Natural killer cell (primary cell): ENCODE measurements at regions not wholly inside any gene's neighbourhood (a gene's known extent, or its start where the extent isn't known, plus 50 kb on each side); places are given as distances from the start of the nearest gene placed in this dataset.

Source experiments
- ATAC-seq, 3 donors: fragments of 150-1000 bp in 2 of 3; fragments of 200-7000 bp in 1 of 3; cut with Tn5 transposase; 1 replicate in 1 of 3; 2 replicates in 2 of 3; pipeline ENCODE4 v1.10.0; 2021; ENCODE audit warnings: mild to moderate bottlenecking in 2 of 3, moderate library complexity in 2 of 3
- DNase-seq, 2 donors: peaks; one replicate each; pipeline versions ENCODE4 v3.0.0 to v3.0.0-alpha.2; 2013 to 2021; ENCODE audit warnings: mixed read lengths in 1 of 2
- H3K27ac ChIP-seq: one replicate; pipeline ENCODE4 v1.5.1; 2013; ENCODE audit warnings: mild to moderate bottlenecking, low read length
- H3K27me3 ChIP-seq: one replicate; pipeline ENCODE4 v1.6.1; 2013; ENCODE audit warnings: low read length; ENCODE audit not compliant: control insufficient read depth, insufficient read depth
- H3K36me3 ChIP-seq: one replicate; pipeline ENCODE4 v1.6.1; 2013; ENCODE audit warnings: low read length; ENCODE audit not compliant: control insufficient read depth, insufficient read depth
- H3K4me1 ChIP-seq: one replicate; pipeline ENCODE4 v1.6.1; 2013; ENCODE audit warnings: low read length; ENCODE audit not compliant: control insufficient read depth, insufficient read depth
- H3K4me3 ChIP-seq: one replicate; pipeline ENCODE4 v1.5.1; 2013; ENCODE audit warnings: low read length
- H3K9me3 ChIP-seq: one replicate; pipeline ENCODE4 v1.6.1; 2013; ENCODE audit warnings: low read length; ENCODE audit not compliant: control insufficient read depth, insufficient read depth
- H3K27ac Mint-ChIP-seq, 2 donors: one replicate each; pipeline ENCODE4 v1.8.0; 2022; ENCODE audit warnings: mild to moderate bottlenecking in 2 of 2, mixed read lengths in 2 of 2, moderate library complexity in 1 of 2
- H3K27me3 Mint-ChIP-seq, 2 donors: one replicate each; pipeline ENCODE4 v1.8.0; 2022; ENCODE audit warnings: low read depth in 2 of 2, mixed read lengths in 2 of 2
- H3K36me3 Mint-ChIP-seq: one replicate; pipeline ENCODE4 v1.8.0; 2022; ENCODE audit warnings: mixed read lengths
- H3K4me1 Mint-ChIP-seq, 2 donors: one replicate each; pipeline ENCODE4 v1.8.0; 2022; ENCODE audit warnings: mixed read lengths in 2 of 2
- H3K4me3 Mint-ChIP-seq: one replicate; pipeline ENCODE4 v1.8.0; 2022; ENCODE audit warnings: mild to moderate bottlenecking, moderate library complexity, mixed read lengths
- H3K9me3 Mint-ChIP-seq, 2 donors: one replicate each; pipeline ENCODE4 v1.8.0; 2022; ENCODE audit warnings: mixed read lengths in 2 of 2
- WGBS: methylation state at CpG from one replicate; pipeline ENCODE4 v1.1.7; 2013; ENCODE audit warnings: missing lambda C conversion rate; ENCODE audit not compliant: insufficient coverage; 5-methylcytosine and 5-hydroxymethylcytosine counted together
- intact Hi-C: fragments of 100-400 bp; cut with micrococcal nuclease; formaldehyde crosslinking; loops from one replicate; pipeline ENCODE4 v1.14.2; 2022
- TF ChIP-seq, protein P1 (sequence below): fragments of 200-600 bp; IDR thresholded peaks from one replicate; pipeline ENCODE4 v1.8.0; 2022; ENCODE audit warnings: antibody characterized with exemption

GRCh38 chr2:117738991-117739839, 75.3 kb upstream of the DDX18 start:
- no peaks in the 10 kb centered on the region for H3K36me3 ChIP-seq
- no peaks in the 10 kb centered on the region for H3K27me3 ChIP-seq
- ATAC-seq, result no peak
- no peaks in the 10 kb centered on the region for H3K36me3 Mint-ChIP-seq
- H3K27me3 Mint-ChIP-seq, result peaks cover 0 to 8% of the 10 kb centered on the region in 2 donors
- intact Hi-C loops, result no loop called here
- H3K9me3 Mint-ChIP-seq, result peaks cover 3% of the 10 kb centered on the region in 2 donors
- no peak for DNase-seq
- H3K9me3 ChIP-seq, result no peaks in the 10 kb centered on the region
- TF ChIP-seq, protein P1, sequence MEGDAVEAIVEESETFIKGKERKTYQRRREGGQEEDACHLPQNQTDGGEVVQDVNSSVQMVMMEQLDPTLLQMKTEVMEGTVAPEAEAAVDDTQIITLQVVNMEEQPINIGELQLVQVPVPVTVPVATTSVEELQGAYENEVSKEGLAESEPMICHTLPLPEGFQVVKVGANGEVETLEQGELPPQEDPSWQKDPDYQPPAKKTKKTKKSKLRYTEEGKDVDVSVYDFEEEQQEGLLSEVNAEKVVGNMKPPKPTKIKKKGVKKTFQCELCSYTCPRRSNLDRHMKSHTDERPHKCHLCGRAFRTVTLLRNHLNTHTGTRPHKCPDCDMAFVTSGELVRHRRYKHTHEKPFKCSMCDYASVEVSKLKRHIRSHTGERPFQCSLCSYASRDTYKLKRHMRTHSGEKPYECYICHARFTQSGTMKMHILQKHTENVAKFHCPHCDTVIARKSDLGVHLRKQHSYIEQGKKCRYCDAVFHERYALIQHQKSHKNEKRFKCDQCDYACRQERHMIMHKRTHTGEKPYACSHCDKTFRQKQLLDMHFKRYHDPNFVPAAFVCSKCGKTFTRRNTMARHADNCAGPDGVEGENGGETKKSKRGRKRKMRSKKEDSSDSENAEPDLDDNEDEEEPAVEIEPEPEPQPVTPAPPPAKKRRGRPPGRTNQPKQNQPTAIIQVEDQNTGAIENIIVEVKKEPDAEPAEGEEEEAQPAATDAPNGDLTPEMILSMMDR, result no peak
- WGBS, result 61% methylated on average over 2 of the region's 2 CpGs
- H3K4me1 ChIP-seq, result no peaks in the 10 kb centered on the region
- no peak overlapping the region for H3K4me3 Mint-ChIP-seq
- H3K27ac Mint-ChIP-seq, result no peak overlapping the region
- H3K27ac ChIP-seq, result no peak overlapping the region
- H3K4me1 Mint-ChIP-seq, result peaks cover 0 to 8% of the 10 kb centered on the region in 2 donors
- H3K4me3 ChIP-seq, result no peak overlapping the region

DNA sequence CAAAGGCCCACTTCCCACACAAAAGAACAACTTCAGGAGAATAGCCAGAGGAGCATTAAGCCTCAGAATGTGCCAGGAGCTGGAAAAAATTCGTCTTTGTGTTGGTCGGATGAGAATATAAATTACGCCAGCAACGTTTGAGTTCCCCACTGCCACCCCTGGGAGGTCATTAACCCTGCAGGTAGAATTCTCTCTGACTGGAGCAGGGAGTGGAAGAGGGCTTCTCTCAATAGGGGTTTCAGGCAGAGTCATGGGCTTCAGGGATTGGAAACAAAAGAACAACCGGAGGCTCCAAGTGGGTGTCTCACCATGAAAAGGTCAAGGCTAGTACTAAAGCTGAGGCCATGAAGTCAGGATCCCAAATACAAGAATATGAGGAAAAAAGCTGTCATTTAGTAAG, 69.0 kb upstream of the DDX18 start:
- Histone ChIP-seq H3K4me3 (no peak overlapping the region), H3K4me1 (no peaks in the 10 kb centered on the region), H3K27me3 (no peaks in the 10 kb centered on the region), H3K36me3 (no peaks in the 10 kb centered on the region), H3K9me3 (no peaks in the 10 kb centered on the region), H3K27ac (no peak overlapping the region)
- no peak overlapping the region for H3K27ac Mint-ChIP-seq
- DNase-seq (no peak), ATAC-seq (no peak)
- intact Hi-C loops, result no loop called here
- peaks cover 2 to 3% of the 10 kb centered on the region in 2 donors for H3K9me3 Mint-ChIP-seq
- H3K4me3 Mint-ChIP-seq, result no peak overlapping the region
- H3K27me3 Mint-ChIP-seq, result peaks cover 6 to 7% of the 10 kb centered on the region in 2 donors
- 70% methylated on average over 5 of the region's 5 CpGs for WGBS
- TF ChIP-seq, protein P1, result no peak
- no peaks in the 10 kb centered on the region for H3K4me1 Mint-ChIP-seq
- H3K36me3 Mint-ChIP-seq, result no peaks in the 10 kb centered on the region

DNA sequence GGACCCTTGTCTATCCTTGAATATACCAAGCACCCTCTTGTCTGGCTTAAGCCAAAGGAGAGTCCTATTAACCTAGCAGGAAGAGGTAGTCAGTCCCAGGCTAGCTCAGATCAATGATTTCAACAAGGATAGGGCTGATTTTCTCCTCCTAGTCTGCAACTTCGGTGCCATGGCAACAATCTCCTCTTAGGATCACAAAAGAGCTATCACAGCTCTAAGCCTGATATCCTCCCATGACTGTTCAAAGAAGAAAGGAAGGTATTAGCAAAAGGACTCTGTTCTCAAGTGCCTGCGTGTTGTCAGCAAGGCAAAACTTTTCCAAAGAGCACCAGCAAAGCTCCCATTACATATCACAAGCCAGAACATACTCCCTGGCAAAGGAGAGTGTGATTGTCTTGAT, 58.7 kb upstream of the DDX18 start:
- TF ChIP-seq, protein P1, result no peak
- Mint-ChIP-seq H3K36me3 (no peaks in the 10 kb centered on the region), H3K9me3 (peaks cover 3 to 5% of the 10 kb centered on the region in 2 donors), H3K27ac (no peak overlapping the region), H3K4me1 (peaks cover 6% of the 10 kb centered on the region in 2 donors), H3K4me3 (no peak overlapping the region), H3K27me3 (no peaks in the 10 kb centered on the region)
- intact Hi-C loops, result no loop called here
- Histone ChIP-seq H3K27ac (no peak overlapping the region), H3K36me3 (no peaks in the 10 kb centered on the region), H3K9me3 (no peaks in the 10 kb centered on the region), H3K27me3 (no peaks in the 10 kb centered on the region), H3K4me1 (no peaks in the 10 kb centered on the region), H3K4me3 (no peak overlapping the region)
- ATAC-seq (no peak), DNase-seq (no peak)
- 67% methylated on average over 1 of the region's 2 CpGs for WGBS

- H3K4me1 Mint-ChIP-seq, result peaks cover 6% of the 10 kb centered on the region in 2 donors
- H3K36me3 ChIP-seq, result no peaks in the 10 kb centered on the region
- no peaks in the 10 kb centered on the region for H3K27me3 Mint-ChIP-seq
- WGBS, result 65% methylated on average over 1 of the region's 1 CpG
- H3K27me3 ChIP-seq, result no peaks in the 10 kb centered on the region
- peaks cover 0 to 2% of the 10 kb centered on the region in 2 donors for H3K9me3 Mint-ChIP-seq
- no peak overlapping the region for H3K4me3 ChIP-seq
- intact Hi-C loops, result no loop called here
- no peak overlapping the region for H3K4me3 Mint-ChIP-seq
- H3K27ac ChIP-seq, result no peak overlapping the region
- TF ChIP-seq, protein P1, result no peak
- no peaks in the 10 kb centered on the region for H3K36me3 Mint-ChIP-seq
- no peak overlapping the region for H3K27ac Mint-ChIP-seq
- no peak for DNase-seq
- no peaks in the 10 kb centered on the region for H3K4me1 ChIP-seq
- ATAC-seq, result no peak
- no peaks in the 10 kb centered on the region for H3K9me3 ChIP-seq
Measured at GRCh38 chr2:117760916-117761315, 53.6 kb upstream of the DDX18 start.
